ENCODE measurements at regions not wholly inside any gene's neighbourhood (a gene's known extent, or its start where the extent isn't known, plus 50 kb on each side); places are given as distances from the start of the nearest gene placed in this dataset.

- no peak for DNase-seq (ENCODE audit: unreplicated experiment)
- H3K4me3 Mint-ChIP-seq (ENCODE audit: unreplicated experiment): no peak overlapping the region
- ChIA-PET POLR2A (interaction anchor here (0.6 kb wide), 1 partner anchor 416 kb away, joined by 3 read pairs; no protein-coding TSS in a partner anchor), CTCF (interaction anchor here (0.7 to 1.8 kb wide), 4 partner anchors 451 to 829 kb away, joined by 3 to 6 read pairs (median 4); no protein-coding TSS in a partner anchor)
- intact Hi-C loops (cut with micrococcal nuclease): loop anchor here (5.0 to 10.0 kb wide), 2 partner anchors 450 to 572 kb away; no protein-coding TSS in a partner anchor
- H3K9me3 Mint-ChIP-seq (ENCODE audit: unreplicated experiment): peaks cover 11% of the 10 kb centered on the region
- TF ChIP-seq CTCF (IDR thresholded peaks at IDR 0.05; ENCODE audit: unreplicated experiment): no peak
- H3K27me3 Mint-ChIP-seq (ENCODE audit: insufficient read depth, unreplicated experiment): no peaks in the 10 kb centered on the region
- no TSS peak for BruUV-seq (replicated peaks)
- no peak overlapping the region for H3K27ac Mint-ChIP-seq (ENCODE audit: low read depth, unreplicated experiment)
- peaks cover 5% of the 10 kb centered on the region for H3K36me3 Mint-ChIP-seq (ENCODE audit: insufficient read depth, unreplicated experiment)
- peaks cover 10% of the 10 kb centered on the region for H3K4me1 Mint-ChIP-seq (ENCODE audit: insufficient read depth, unreplicated experiment)
These were observed 514.5 kb upstream of the PTGER4 start for GRCh38 chr5:40165106-40165788.

- CTCF ChIA-PET: no interaction called here
- POLR2A ChIA-PET: no interaction called here
- H3K9me3 Mint-ChIP-seq (ENCODE audit: unreplicated experiment): no peaks in the 10 kb centered on the region
- TF ChIP-seq CTCF (IDR thresholded peaks at IDR 0.05; ENCODE audit: unreplicated experiment): no peak
- H3K27ac Mint-ChIP-seq (ENCODE audit: low read depth, unreplicated experiment): no peak overlapping the region
- H3K4me1 Mint-ChIP-seq (ENCODE audit: insufficient read depth, unreplicated experiment): no peaks in the 10 kb centered on the region
- DNase-seq (ENCODE audit: unreplicated experiment): no peak
- intact Hi-C loops (cut with micrococcal nuclease): loop anchor here (10.0 kb wide), 1 partner anchor 446 kb away; no protein-coding TSS in a partner anchor
- no peaks in the 10 kb centered on the region for H3K27me3 Mint-ChIP-seq (ENCODE audit: insufficient read depth, unreplicated experiment)
- no peak overlapping the region for H3K4me3 Mint-ChIP-seq (ENCODE audit: unreplicated experiment)
- no peaks in the 10 kb centered on the region for H3K36me3 Mint-ChIP-seq (ENCODE audit: insufficient read depth, unreplicated experiment)
- no TSS peak for BruUV-seq (replicated peaks)
These were observed 519.3 kb upstream of the PTGER4 start for GRCh38 chr5:40160435-40160834.

GRCh38 chr5:40154194-40154593 is 525.5 kb upstream of the PTGER4 start:
- Mint-ChIP-seq H3K4me1 (ENCODE audit: insufficient read depth, unreplicated experiment) (no peaks in the 10 kb centered on the region), H3K9me3 (ENCODE audit: unreplicated experiment) (no peaks in the 10 kb centered on the region), H3K27me3 (ENCODE audit: insufficient read depth, unreplicated experiment) (no peaks in the 10 kb centered on the region), H3K27ac (ENCODE audit: low read depth, unreplicated experiment) (no peak overlapping the region), H3K4me3 (ENCODE audit: unreplicated experiment) (no peak overlapping the region), H3K36me3 (ENCODE audit: insufficient read depth, unreplicated experiment) (no peaks in the 10 kb centered on the region)
- no peak for DNase-seq (ENCODE audit: unreplicated experiment)
- no TSS peak for BruUV-seq (replicated peaks)
- ChIA-PET POLR2A (interaction anchor here (0.6 kb wide), 1 partner anchor 30 kb away, joined by 3 read pairs; no protein-coding TSS in a partner anchor), CTCF (no interaction called here)
- intact Hi-C loops (cut with micrococcal nuclease): no loop called here
- TF ChIP-seq CTCF (IDR thresholded peaks at IDR 0.05; ENCODE audit: unreplicated experiment): no peak

DNA sequence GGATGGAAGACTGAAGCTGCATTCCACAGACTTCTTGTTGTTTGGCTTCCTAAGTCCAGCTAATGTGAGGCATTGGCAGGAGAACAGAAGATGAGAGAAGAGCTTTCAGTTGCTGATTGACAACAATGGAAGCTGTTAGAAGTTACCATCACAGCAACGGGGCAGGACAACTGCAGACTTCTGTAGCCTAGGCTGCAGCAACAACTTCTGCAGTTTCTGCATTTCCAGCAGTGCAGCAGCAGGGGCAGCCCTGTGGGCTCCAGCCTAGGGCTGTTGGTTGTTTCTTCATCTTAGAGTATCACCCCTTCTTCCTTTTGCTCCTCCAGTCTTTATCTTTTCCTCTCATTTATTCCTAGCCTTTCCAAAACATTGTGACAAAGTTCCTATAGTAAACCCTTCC is 528.8 kb upstream of the PTGER4 start:
- intact Hi-C loops (cut with micrococcal nuclease): no loop called here
- no TSS peak for BruUV-seq (replicated peaks)
- no peaks in the 10 kb centered on the region for H3K36me3 Mint-ChIP-seq (ENCODE audit: insufficient read depth, unreplicated experiment)
- H3K4me1 Mint-ChIP-seq (ENCODE audit: insufficient read depth, unreplicated experiment): no peaks in the 10 kb centered on the region
- no peak for TF ChIP-seq CTCF (IDR thresholded peaks at IDR 0.05; ENCODE audit: unreplicated experiment)
- no peak overlapping the region for H3K27ac Mint-ChIP-seq (ENCODE audit: low read depth, unreplicated experiment)
- no peaks in the 10 kb centered on the region for H3K27me3 Mint-ChIP-seq (ENCODE audit: insufficient read depth, unreplicated experiment)
- ChIA-PET CTCF (no interaction called here), POLR2A (interaction anchor here (0.5 kb wide), 1 partner anchor 112 kb away, joined by 3 read pairs; no protein-coding TSS in a partner anchor)
- no peaks in the 10 kb centered on the region for H3K9me3 Mint-ChIP-seq (ENCODE audit: unreplicated experiment)
- no peak for DNase-seq (ENCODE audit: unreplicated experiment)
- no peak overlapping the region for H3K4me3 Mint-ChIP-seq (ENCODE audit: unreplicated experiment)

Data from MCF 10A (cell line).